Activated T-cell treated with anti-CD3 and anti-CD28 coated beads, Interleukin-2, amount 50 U/mL, for 24 hours (primary cell): ENCODE measurements at regions not wholly inside any gene's neighbourhood (a gene's known extent, or its start where the extent isn't known, plus 50 kb on each side); places are given as distances from the start of the nearest gene placed in this dataset.

Source experiments
- DNase-seq: peaks from one replicate; pipeline ENCODE4 v3.0.0-alpha.2; 2020
- H3K27ac Mint-ChIP-seq: 2 replicates; pipeline ENCODE4 v1.8.0; 2020; ENCODE audit warnings: mild to moderate bottlenecking, mixed read lengths
- H3K27me3 Mint-ChIP-seq: 2 replicates; pipeline ENCODE4 v1.8.0; 2020; ENCODE audit warnings: mixed read lengths
- H3K36me3 Mint-ChIP-seq: 2 replicates; pipeline ENCODE4 v1.8.0; 2020; ENCODE audit warnings: low read depth, mixed read lengths
- H3K4me1 Mint-ChIP-seq: 2 replicates; pipeline ENCODE4 v1.8.0; 2020; ENCODE audit warnings: low read depth, mixed read lengths
- H3K4me3 Mint-ChIP-seq: 2 replicates; pipeline ENCODE4 v1.8.0; 2020; ENCODE audit warnings: mild to moderate bottlenecking, moderate library complexity, mixed read lengths
- H3K9me3 Mint-ChIP-seq: 2 replicates; pipeline ENCODE4 v1.8.0; 2020; ENCODE audit warnings: mixed read lengths

- Mint-ChIP-seq H3K4me1 (peaks cover 11% of the 10 kb centered on the region), H3K4me3 (no peak overlapping the region), H3K27me3 (peaks cover 25% of the 10 kb centered on the region), H3K9me3 (no peaks in the 10 kb centered on the region), H3K36me3 (no peaks in the 10 kb centered on the region), H3K27ac (no peak overlapping the region)
- DNase-seq = no peak
Observed at GRCh38 chr1:243912347-243912746, 62.3 kb upstream of the AKT3 start.

GRCh38 chr1:243910607-243911006 lies 60.6 kb upstream of the AKT3 start:
- DNase-seq = no peak
- H3K27ac Mint-ChIP-seq = no peak overlapping the region
- H3K27me3 Mint-ChIP-seq = peaks cover 13% of the 10 kb centered on the region
- no peaks in the 10 kb centered on the region for H3K4me1 Mint-ChIP-seq
- no peaks in the 10 kb centered on the region for H3K36me3 Mint-ChIP-seq
- no peak overlapping the region for H3K4me3 Mint-ChIP-seq
- no peaks in the 10 kb centered on the region for H3K9me3 Mint-ChIP-seq

- no peak for DNase-seq
Observed at GRCh38 chr1:243903895-243904294, 53.9 kb upstream of the AKT3 start.

GRCh38 chr1:243903041-243903440 lies 53.0 kb upstream of the AKT3 start:
- no peak for DNase-seq
- H3K9me3 Mint-ChIP-seq = no peaks in the 10 kb centered on the region
- no peaks in the 10 kb centered on the region for H3K36me3 Mint-ChIP-seq

More at GRCh38 chr1:243903895-243904294, 53.9 kb upstream of the AKT3 start:
- Mint-ChIP-seq H3K4me1 (no peaks in the 10 kb centered on the region), H3K9me3 (no peaks in the 10 kb centered on the region), H3K4me3 (no peak overlapping the region), H3K27me3 (peaks cover 8% of the 10 kb centered on the region), H3K27ac (no peak overlapping the region), H3K36me3 (no peaks in the 10 kb centered on the region)

GRCh38 chr1:243902100-243902499 lies 52.1 kb upstream of the AKT3 start:
- no peak for DNase-seq
- Mint-ChIP-seq H3K4me1 (no peaks in the 10 kb centered on the region), H3K9me3 (no peaks in the 10 kb centered on the region), H3K4me3 (no peak overlapping the region), H3K27ac (no peak overlapping the region), H3K27me3 (peaks cover 12% of the 10 kb centered on the region), H3K36me3 (no peaks in the 10 kb centered on the region)

More at GRCh38 chr1:243903041-243903440, 53.0 kb upstream of the AKT3 start:
- Mint-ChIP-seq H3K27ac (no peak overlapping the region), H3K27me3 (peaks cover 9% of the 10 kb centered on the region), H3K4me1 (no peaks in the 10 kb centered on the region), H3K4me3 (no peak overlapping the region)
